NOMO-1 treated with DMSO at 0.1 percent for 48 hours (cell line): ENCODE measurements at regions not wholly inside any gene's neighbourhood (a gene's known extent, or its start where the extent isn't known, plus 50 kb on each side); places are given as distances from the start of the nearest gene placed in this dataset.

ENCODE experiments used
- DNase-seq: peaks from one replicate; lab custom pipeline; 2025; ENCODE audit not compliant: unreplicated experiment; lab: John Stamatoyannopoulos, UW

DNA sequence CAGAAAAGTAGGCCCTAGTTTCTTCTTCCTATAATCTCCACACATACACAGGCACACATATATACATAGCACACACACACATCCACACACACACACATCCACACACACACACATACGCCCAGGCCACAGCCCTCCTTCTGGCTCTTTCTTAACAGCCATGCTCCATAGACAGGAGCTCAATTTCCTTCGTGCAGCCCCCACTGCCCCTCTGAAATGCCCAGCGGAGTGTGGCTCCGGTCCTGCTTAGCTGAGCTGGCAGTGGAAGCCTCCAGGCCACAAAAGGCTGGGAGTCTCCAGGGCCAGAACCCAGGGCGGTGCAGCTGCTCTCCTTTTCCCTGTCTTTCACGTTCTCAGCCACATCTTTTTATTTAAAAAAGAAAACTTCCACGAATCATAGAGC, 282.9 kb upstream of the IGFBP3 start:
- no peak for DNase-seq

DNA sequence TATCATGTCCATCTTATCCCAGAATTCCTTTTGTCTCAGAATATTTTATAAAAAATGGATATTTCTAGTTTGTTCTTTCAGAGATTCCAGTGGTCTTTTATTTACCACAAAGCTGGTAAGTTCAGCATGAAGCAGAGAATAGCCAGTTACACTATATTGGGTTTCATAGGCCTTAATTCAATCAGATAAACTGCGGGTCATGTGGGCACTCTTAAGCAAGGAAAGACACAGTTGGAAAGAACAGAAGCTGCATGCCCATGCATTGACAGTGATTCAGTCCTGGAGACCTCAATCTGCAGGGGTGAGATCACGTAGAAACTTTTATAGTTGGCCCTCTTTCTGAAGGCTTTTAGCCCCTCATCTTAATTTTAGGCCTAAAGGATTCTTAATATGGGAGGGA, 281.3 kb upstream of the IGFBP3 start:
- DNase-seq = no peak

DNA sequence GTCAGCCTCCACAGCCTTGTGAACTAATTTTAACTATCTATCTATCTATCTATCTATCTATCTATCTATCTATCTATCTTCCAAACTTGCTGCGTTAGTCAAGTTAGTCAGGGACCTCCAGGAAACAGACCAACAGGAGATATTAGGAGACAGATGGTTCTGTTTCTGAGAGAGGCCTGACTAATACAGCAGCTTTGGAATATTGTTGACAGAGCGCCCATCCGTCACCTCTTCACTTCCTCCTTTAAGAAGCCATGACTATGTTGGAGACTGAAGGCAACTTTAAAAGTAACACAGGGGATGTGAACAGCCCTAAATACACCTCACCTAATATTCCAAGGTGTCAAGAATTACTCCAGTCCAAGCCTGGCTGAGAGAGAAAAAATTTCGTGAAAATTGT, 280.9 kb upstream of the IGFBP3 start:
- no peak for DNase-seq

DNA sequence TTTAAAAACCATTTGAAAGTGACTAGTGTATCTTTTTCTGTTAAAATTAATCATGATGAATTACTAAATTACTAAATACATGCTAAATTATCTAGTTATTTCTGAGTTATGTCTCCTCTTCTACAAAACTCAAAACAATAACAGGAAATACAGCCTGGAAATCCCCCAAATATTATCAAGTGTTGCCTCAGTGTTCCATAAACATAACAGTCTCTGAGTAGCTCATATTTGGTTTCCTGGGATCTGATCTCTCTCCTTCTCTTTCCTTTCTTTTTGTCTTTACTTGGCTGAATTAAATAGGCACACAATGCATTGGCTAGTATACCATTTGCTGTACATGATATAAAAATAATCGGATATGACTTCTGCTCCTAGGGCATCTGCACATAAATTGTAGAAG, 277.6 kb upstream of the IGFBP3 start:
- DNase-seq = no peak

DNA sequence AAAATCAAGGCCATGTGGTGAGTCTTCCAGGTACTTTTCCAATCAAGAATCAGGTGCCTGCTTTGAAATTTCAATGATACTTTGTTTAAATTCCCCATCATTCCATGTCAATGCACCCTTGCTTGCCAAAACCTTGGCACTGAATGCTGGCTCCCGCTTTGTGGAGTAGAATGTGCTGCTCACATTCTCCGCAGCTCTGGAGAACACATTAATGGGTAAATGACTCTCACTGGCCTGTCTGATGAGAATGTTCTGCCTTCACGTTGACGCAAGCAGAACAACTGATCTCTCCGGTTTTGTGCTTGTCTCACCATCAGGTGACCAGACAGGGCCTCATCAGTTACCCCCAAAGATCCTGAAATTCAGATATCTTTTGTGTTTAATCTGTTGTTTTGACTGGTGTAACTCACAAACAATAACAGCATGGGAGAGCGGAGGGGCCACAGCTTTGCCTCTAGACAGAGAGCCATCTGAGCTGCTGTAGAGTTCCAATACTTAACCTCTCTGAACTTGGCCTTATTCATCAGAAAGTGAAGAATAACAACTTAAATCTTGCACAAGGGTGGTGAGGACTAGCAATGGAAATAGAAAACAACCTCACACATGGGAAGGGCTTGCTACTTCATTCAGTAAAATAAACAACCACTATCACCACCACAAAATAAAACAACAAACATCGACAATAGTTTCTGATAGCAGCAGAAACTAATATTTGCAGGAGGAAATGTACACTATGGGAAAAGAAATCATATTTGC, 276.9 kb upstream of the IGFBP3 start:
- no peak for DNase-seq

DNA sequence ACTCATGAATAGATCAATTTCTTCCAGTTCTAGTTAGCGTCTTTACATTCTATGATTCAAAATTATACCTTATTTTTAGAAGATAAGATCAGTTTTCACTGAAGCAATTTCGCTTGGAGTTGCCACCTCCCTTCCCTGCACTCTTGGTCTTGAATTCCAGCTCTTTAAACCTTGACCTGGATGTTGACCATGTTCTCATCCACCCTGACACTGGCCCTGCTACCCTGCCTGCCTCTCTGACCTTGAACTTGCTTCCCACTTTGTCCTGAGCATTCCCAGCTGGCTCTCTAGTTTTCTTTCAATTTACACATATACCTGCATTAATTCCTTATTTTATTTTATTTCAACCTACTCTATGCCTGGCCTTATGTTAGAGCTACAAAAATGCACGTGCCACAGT, 274.9 kb upstream of the IGFBP3 start:
- DNase-seq = no peak

DNA sequence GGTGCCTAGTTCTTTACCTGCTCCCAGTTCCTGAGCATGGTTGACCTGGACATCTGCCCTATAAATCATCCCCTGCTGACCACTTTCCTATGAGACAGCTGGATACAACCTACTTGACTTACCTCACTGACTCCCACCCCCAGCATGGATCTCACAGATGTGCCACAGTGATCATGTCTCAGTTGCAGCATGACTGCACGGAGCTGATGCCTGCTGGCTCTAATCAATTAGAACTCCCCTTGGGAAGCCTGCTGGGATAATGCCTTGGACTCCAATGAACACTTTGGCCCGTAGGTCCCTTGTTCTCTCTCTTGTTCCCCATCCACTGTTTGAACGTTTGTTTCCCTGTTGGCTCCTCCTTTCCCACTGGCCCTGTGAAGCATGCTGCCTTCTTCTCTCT, 271.2 kb upstream of the IGFBP3 start:
- no peak for DNase-seq

DNA sequence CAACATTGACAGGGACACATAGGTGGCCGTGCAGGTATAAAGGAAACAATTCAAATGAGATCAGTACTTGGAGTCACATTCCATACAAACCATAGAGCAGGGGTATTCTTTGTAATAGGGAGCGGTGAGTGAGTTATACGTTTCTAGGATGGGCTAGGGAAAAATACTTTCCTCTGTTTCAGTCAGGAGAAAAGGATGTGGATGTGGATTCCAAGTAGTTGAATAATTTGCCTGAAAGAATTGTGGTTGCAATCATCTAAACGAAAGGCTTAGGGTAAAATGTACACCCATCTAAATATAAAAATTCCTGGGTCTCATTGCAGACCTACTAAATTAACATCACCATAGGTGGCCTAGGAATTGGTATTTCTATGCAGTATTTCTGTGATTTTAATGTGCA, 270.7 kb upstream of the IGFBP3 start:
- no peak for DNase-seq

DNA sequence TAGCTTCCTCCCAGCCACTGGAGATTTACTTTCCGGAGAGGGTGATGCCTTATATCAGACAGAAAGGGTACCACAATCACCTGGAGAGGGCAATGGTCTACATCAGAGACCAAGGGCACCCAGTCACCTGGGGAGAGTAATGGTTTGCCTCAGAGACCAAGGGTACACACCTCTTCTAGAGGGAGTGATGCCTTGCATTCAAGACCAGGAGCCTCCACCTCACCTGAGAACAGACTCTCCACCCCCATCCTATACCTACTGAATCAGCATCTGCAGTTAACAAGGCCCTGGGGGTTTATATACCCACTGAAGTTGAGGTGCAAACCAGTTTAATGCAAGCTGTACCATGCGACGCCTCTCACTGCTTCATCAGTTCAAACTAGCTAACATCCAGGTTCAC, 270.2 kb upstream of the IGFBP3 start:
- DNase-seq = no peak

DNA sequence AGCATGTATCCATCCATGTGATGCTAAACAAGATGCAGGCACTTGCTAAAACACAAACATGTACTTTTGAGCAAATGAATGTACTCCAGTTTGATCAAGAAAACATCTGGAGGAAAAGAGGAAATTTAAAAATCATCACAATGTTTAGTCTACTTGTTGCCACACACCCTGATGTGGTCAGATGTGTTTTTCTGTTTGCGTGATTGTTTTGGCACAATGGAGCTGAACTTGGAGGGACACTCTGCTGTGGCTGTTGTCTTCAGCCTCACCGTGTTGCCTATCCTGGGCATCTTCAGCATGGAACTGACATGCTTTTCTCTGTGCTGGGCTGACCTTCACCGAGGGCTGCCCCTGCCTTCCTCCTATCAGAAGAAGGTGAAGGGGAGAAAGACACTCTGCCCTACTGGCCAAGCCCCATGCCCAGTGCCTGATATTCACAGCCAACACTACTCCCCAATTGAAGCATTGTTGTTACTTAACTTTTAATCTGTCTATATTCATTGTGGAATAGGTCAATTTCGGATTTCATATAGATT, 268.3 kb upstream of the IGFBP3 start:
- DNase-seq = no peak

DNA sequence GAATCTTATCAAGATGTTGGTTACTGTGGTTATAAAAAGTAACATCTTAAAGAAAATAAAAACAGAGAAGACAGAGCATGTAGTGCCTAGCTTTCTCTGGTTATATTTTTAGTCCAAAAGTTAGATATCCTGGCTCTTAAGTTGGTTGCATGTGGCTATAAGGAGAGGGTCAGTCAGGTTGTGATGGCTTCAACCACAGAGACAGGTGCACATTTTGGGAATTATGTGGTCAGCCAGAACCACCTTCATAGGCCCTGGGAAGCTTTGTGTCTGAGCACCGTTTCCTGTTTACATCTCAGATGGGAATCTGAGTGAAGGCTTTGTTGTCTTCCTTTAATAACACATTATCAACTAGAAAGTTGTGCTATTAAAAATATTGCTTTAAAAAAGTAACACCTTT, 265.1 kb upstream of the IGFBP3 start:
- no peak for DNase-seq

DNA sequence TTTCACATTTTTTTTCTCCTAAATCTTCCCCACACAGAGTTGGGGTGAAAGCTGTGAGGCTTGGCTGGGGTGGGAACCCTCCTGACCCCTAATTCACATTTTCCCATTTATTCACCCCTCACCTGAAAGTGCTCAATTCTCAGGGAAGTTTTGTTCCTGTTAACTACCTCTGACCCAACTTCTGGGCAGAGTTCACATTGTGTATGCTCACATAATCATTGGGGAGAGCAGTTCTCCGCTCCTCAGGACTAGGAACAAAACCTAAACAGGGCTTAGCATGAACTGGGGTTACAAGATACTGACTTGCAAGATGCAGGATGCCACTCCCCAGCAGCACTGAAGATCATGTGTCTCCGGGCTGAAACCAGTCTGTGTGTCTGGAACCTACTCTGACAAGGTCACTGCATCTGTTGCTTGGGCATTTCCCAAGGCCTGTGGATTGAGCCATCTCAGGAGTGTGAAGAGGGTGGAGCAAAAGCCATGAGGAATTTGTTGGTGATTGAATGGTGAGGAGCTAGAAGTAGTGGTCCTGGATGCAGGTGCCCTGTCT, 258.1 kb upstream of the IGFBP3 start:
- no peak for DNase-seq

DNA sequence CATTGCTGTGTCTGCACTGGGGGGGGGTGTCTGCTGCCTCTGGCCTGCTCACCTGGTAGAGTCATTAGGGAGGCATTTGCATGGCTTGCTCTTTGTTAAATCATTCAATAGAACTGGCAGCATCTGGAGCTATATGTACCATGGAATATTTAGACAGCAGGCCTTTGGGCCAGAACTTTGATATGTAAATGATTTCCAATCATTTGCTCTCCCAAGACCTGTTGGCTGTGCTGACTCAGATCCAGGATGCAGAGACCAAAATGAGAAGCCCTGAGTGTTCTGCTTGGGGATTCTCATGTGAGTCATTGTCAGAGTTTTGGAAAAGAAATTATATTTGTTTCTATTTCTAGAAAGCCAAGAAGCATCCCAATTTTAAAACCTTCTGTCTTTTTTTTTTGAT, 257.6 kb upstream of the IGFBP3 start:
- no peak for DNase-seq

DNA sequence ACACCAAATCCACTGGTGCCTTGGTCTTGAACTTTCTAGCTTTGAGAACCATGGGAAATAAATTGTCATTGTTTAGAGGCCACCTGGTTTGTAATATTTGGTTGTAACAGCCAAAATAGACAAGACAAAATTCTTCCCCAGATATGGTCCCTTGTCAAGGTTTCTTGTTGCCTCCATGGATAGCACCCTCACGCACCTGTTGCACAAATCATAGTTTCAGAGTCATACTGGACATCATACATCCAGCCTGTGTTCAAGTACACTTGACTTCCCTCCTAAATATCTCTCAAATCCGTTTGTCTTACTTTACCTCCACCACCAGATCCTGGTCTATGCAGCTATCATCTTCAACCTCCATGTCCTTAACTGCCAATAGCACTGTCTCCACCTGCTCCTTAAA, 256.7 kb upstream of the IGFBP3 start:
- DNase-seq = no peak

DNA sequence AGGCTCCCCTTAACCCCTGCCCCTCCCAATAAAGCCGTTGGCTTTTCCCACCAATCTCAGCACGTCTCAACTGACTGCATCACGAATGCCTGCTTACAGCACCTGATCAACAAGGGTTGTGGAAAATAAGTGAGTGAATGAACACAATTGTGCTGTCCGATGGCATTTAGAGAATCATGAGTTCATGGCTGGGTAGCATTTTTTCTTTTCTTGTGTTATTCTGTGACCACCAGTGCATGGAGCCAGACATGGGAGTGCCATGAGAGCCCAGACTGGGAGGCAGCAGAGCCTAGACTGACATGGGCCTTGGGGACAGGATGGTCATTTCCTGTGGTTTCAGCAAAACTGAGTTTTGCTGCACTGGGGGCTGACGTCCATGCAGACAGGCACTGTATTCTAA, 254.1 kb upstream of the IGFBP3 start:
- no peak for DNase-seq

DNA sequence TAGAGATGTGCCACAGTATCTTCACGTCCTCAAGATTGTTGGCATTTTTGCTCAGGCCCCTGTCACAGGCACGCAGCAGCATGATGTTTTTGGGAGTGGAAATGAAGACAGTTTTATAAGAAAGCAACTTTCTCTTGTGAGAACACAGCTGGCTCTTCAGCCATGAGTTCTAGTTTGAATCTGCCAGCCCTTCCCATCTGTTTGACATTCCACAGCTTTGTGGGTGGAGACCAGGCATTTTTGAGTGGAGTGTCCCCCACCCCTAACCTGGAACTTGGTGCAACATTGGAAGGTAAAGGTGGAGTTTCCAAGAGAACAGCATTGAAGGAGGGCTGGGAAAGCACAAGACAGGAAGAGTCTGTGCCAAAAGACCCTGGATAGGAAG, 253.1 kb upstream of the IGFBP3 start:
- DNase-seq = no peak

DNA sequence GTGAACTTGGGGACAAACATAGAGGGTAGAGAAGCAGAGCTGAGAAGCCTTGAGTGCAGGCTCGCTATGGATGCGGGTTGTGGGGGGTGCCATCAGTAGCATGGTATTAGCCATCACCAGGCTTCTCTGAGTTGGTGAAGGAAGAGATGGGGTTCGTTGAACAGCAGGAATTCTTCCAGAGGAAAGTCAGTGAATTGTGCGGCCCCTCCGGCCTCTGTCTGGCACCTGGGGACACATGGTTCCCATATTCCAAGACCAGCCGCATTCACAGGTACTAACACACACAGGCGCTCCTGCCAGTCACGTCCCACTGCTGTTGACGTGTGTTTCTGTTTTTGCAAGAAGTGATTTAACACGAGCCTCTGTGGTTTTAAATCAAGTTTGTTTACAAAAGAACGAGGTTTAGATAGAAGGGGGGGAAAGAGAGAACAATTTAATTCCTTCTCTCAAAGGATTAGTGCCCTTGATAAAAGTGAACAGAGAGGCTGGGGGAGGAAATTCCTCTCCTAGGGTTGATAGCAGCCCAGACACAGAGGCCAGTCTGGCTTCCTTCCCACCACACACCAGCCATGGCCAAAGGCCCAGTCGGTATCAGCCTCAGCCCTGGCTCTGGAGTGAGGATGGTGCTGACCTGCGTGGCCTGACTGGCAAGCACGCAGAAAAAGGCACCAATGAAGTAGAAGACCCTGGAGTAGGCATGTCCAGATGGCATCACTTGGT, 252.6 kb upstream of the IGFBP3 start:
- no peak for DNase-seq

DNA sequence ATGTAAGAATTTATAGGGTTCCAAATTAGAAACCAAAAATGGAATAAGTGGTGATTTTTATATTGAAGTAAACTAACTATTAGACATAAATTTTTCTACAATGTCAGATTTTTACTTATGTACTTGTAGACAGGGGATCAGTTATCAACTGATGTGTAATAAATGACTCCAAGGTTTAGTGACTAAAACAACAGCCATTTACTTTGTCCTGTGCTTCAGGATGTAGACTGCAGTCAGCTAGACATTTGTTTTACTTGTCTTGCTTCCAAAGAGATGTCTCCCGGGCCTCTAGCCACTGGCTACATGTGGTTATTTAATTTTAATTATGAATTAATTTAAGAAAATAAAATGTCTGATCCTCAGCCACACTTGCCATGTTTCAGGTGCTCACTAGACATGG, 249.7 kb upstream of the IGFBP3 start:
- DNase-seq = no peak

DNA sequence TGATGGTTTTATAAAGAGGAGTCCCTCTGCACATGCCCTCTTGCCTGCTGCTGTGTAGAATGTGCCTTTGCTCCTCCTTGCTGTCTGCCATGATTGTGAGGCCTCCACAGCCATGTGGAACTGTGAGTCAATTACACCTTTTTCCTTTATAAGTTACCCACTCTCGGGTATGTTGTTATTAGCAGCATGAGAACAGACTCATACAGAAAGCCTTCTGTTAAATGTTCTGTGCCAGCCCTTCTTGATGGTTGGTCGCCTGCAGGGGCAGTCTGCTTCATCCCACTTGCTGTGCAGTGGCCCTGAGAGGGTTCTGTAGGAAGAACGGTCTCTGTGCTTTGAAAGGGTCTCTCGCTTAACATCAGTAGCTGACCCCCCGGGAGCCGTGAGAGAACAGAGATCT, 248.9 kb upstream of the IGFBP3 start:
- no peak for DNase-seq

DNA sequence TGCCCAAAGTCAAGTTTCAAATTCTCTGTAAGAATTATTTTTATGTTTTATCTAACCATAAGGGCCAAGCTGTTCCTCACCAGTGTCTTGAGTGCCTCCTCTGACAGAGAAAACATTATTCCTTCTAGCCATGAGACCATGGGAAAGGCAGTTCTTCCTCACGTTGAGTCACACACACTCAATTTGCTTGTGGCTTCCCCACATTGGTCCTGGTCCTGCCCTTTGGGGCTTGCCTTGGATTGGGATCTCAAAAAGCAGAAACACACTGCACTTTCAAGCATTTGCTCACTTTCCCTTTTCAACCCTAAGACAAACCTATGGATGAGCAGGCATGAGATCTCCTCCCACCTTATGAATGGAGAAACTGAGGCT, 248.3 kb upstream of the IGFBP3 start:
- no peak for DNase-seq

DNA sequence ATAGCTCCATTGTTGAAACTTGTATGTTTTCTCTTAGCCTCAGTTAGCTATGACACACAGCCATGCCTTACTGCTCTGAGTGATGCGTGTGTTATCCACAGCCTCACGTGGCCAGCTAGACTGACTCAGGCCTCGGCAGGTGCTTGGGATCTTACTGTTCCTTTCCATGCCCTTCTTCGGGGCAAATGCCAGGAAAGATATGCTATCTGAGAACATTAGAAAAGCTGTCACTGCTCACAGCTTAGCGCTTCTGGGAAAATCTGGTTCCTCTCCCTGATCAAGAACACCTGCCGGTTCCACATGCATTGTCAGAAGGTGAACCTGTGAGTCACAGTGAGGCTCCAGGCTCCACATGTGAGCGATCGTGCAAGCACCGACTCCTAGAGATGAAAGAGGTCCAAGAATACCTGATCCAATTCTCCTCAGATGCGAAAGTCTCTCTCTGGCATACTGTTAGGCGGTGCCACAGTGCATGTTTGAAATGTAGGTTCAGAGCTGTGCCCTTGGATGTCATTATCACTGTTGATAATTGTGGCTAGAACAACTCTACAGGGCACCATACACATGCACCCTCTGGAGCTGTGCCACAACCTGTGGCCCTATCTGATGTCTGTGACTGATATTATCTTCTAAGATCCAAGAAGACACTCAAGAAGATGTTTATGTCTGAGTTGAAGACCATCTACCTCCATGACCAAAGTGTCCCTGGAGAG, 247.8 kb upstream of the IGFBP3 start:
- DNase-seq = no peak

DNA sequence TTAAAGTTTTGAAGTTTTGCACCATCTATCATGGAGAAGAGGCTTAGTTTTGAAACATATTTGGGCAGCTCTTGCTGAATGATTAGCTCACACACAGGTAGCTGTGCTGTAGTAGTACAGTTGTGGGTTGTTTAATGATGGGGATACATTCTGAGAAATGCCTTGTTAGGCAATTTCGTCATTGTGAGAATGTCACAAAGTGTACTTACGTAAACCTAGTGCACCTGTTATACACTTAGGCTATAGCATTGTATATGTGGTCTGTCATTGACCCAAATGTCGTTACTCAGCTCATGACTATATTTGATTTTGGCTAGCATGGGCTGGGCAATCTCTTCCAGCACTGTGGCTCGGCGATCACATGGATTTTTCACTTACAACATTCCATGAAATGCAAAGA, 247.2 kb upstream of the IGFBP3 start:
- no peak for DNase-seq
